K562 (cell line): ENCODE measurements at regions not wholly inside any gene's neighbourhood (a gene's known extent, or its start where the extent isn't known, plus 50 kb on each side); places are given as distances from the start of the nearest gene placed in this dataset.

Source experiments
- ATAC-seq: fragments of 200-7000 bp; cut with Tn5 transposase; 3 replicates; pipeline ENCODE4 v1.9.1; 2020; ENCODE audit warnings: moderate library complexity
- BruUV-seq: library from RNA; stranded (reverse); fragments of 400-500 nt; replicated peaks from 2 replicates; lab custom pipeline; 2021; lab: Mats Ljungman, UMichigan
- CTCF ChIA-PET: fragments of 300-600 bp; formaldehyde crosslinking; extraction: SDS; loops from one replicate; lab custom pipeline; 2021; ENCODE audit warnings: low intra/inter-chr PET ratio; lab: Yijun Ruan, JAX
- POLR2A ChIA-PET: fragments of 300-600, 350-650 bp; sonication (Branson Sonifier 250); formaldehyde crosslinking; extraction: SDS; loops from one replicate; lab custom pipeline; 2021; ENCODE audit warnings: antibody characterized with exemption, inconsistent platforms; lab: Yijun Ruan, JAX
- DNase-seq, 4 experiments: peaks; one replicate each; pipeline versions ENCODE4 v3.0.0 to v3.0.0-alpha.2; 2011 to 2018; ENCODE audit warnings: low spot score in 3 of 4, mixed read lengths in 3 of 4; ENCODE audit errors: extremely low read depth in 1 of 4
- FAIRE-seq: peaks from 2 replicates; lab custom pipeline; 2011; peaks lifted over from hg19 to GRCh38; lab: Jason Lieb, UNC
- H2AFZ ChIP-seq: 2 replicates; pipeline ENCODE4 v1.6.0; 2011; ENCODE audit warnings: low read depth, low read length, control low read depth, inconsistent platforms
- H3K27ac ChIP-seq: fragments of 200-600 bp; 3 replicates; pipeline ENCODE4 v1.8.0; 2011; ENCODE audit warnings: low read depth, mild to moderate bottlenecking, control low read depth, inconsistent platforms, low read length, moderate library complexity, mixed read lengths; ENCODE audit errors: extremely low read depth
- H3K27me3 ChIP-seq, 2 experiments: fragments of 300-600 bp in 1 of 2; 2 replicates in 1 of 2; 3 replicates in 1 of 2; pipeline versions ENCODE4 v1.6.0 to v1.8.0; 2011; ENCODE audit warnings: inconsistent platforms in 2 of 2, low read length in 2 of 2, mild to moderate bottlenecking in 1 of 2, mixed read lengths in 1 of 2, moderate library complexity in 1 of 2; ENCODE audit not compliant: control insufficient read depth in 2 of 2, insufficient read depth in 2 of 2
- H3K36me3 ChIP-seq: fragments of 300-600 bp; 3 replicates; pipeline ENCODE4 v1.8.0; 2011; ENCODE audit warnings: mild to moderate bottlenecking, low read length, inconsistent platforms; ENCODE audit not compliant: control insufficient read depth, insufficient read depth
- H3K4me1 ChIP-seq, 2 experiments: fragments of 200-600 bp in 1 of 2; replicated peaks in 1 of 2; 2 replicates in 1 of 2; 3 replicates in 1 of 2; pipeline versions ENCODE4 v1.5.1 to v1.8.0; 2011; ENCODE audit warnings: inconsistent platforms in 2 of 2, low read length in 2 of 2, mild to moderate bottlenecking in 1 of 2, mixed read lengths in 1 of 2, moderate library complexity in 1 of 2; ENCODE audit not compliant: control insufficient read depth in 2 of 2, insufficient read depth in 2 of 2
- H3K4me2 ChIP-seq: 2 replicates; pipeline ENCODE4 v1.6.1; 2011; ENCODE audit warnings: low read length, control low read depth, inconsistent platforms, mixed read lengths; ENCODE audit not compliant: insufficient read depth
- H3K4me3 ChIP-seq: fragments of 200-600 bp; sonication (generic), shearing (Covaris generic); 2 replicates; pipeline ENCODE4 v1.5.1; 2016; ENCODE audit warnings: control low read depth, inconsistent platforms
- H3K79me2 ChIP-seq: fragments of 200-600 bp; 3 replicates; pipeline ENCODE4 v1.8.0; 2011; ENCODE audit warnings: low read length, inconsistent platforms; ENCODE audit not compliant: control insufficient read depth, insufficient read depth
- H3K9ac ChIP-seq, 2 experiments: 2 replicates each; pipeline versions ENCODE4 v1.6.0 to v1.6.1; 2011; ENCODE audit warnings: low read depth in 2 of 2, low read length in 2 of 2, control low read depth in 1 of 2, inconsistent platforms in 1 of 2, mild to moderate bottlenecking in 1 of 2, mixed read lengths in 1 of 2; ENCODE audit not compliant: insufficient read depth in 1 of 2
- H3K9me1 ChIP-seq: one replicate; pipeline ENCODE4 v1.6.0; 2011; ENCODE audit warnings: inconsistent platforms, mild to moderate bottlenecking, low read length, moderate library complexity; ENCODE audit not compliant: control insufficient read depth, insufficient read depth
- H3K9me3 ChIP-seq: replicated peaks from 2 replicates; pipeline ENCODE4 v1.5.1; 2011; ENCODE audit warnings: low read depth, low read length, inconsistent platforms; ENCODE audit not compliant: control insufficient read depth, insufficient read depth
- H4K20me1 ChIP-seq: replicated peaks from 2 replicates; pipeline ENCODE4 v1.6.1; 2011; ENCODE audit warnings: low read length, inconsistent platforms, mixed read lengths; ENCODE audit not compliant: control insufficient read depth, insufficient read depth
- CHD1 ChIP-seq: fragments of 200-600 bp; sonication (generic); IDR thresholded peaks from one replicate; pipeline ENCODE4 v1.6.1; 2012; ENCODE audit warnings: mild to moderate bottlenecking, moderate library complexity, low read length, inconsistent platforms
- GABPB1 ChIP-seq: sonication (generic); formaldehyde crosslinking; IDR thresholded peaks from 2 replicates; pipeline ENCODE4 v1.8.0; 2022; ENCODE audit warnings: mild to moderate bottlenecking, missing genetic modification reagents
- HOXB6 ChIP-seq: fragments of 250-450 bp; sonication (Bioruptor Pico); IDR thresholded peaks from 2 replicates; pipeline ENCODE4 v1.5.1; 2022; ENCODE audit warnings: mild to moderate bottlenecking, borderline replicate concordance
- MXD1 ChIP-seq: fragments of 250-450 bp; sonication (Bioruptor Pico); IDR thresholded peaks from 2 replicates; pipeline ENCODE4 v1.8.0; 2021; ENCODE audit warnings: borderline replicate concordance, mild to moderate bottlenecking, moderate library complexity; ENCODE audit not compliant: poor library complexity, severe bottlenecking
- PHF8 ChIP-seq: fragments of 200-600 bp; sonication (generic); IDR thresholded peaks from 2 replicates; pipeline ENCODE4 v1.6.1; 2012; ENCODE audit warnings: mixed run types, mild to moderate bottlenecking, inconsistent platforms, low read length, moderate library complexity, borderline replicate concordance
- WHSC1 ChIP-seq: IDR thresholded peaks from one replicate; pipeline ENCODE4 v1.6.1; 2012; ENCODE audit warnings: low read length, control low read depth, inconsistent platforms
- YBX1 ChIP-seq: fragments of 450-650 bp; IDR thresholded peaks from 2 replicates; pipeline ENCODE4 v1.7.1; 2016; ENCODE audit warnings: mild to moderate bottlenecking
- ZNF121 ChIP-seq: sonication (generic); formaldehyde crosslinking; conservative IDR thresholded peaks from 2 replicates; pipeline ENCODE4 v1.8.0; 2022; ENCODE audit warnings: missing genetic modification reagents
- WGBS: fragments of 100-300 bp; shearing (Covaris generic); methylation state at CpG from one replicate; pipeline ENCODE4 v1.1.6; 2016; ENCODE audit warnings: low coverage, mixed read lengths; ENCODE audit not compliant: insufficient coverage; ENCODE audit errors: missing lambda C conversion rate; 5-methylcytosine and 5-hydroxymethylcytosine counted together
- in situ Hi-C: fragments of 300-500 bp; cut with MboI; formaldehyde crosslinking; loops from 4 replicates; pipeline ENCODE4 v1.15.0; 2018; ENCODE audit warnings: inconsistent platforms, mixed read lengths
- intact Hi-C: fragments of 100-400 bp; cut with micrococcal nuclease; formaldehyde crosslinking; loops from 2 replicates; pipeline ENCODE4 v1.14.2; 2022
- TF ChIP-seq, protein P1 (sequence below): fragments of 450-650 bp; IDR thresholded peaks from 2 replicates; pipeline ENCODE4 v1.7.1; 2018; ENCODE audit warnings: mild to moderate bottlenecking, low read depth; ENCODE audit not compliant: partially characterized antibody

DNA sequence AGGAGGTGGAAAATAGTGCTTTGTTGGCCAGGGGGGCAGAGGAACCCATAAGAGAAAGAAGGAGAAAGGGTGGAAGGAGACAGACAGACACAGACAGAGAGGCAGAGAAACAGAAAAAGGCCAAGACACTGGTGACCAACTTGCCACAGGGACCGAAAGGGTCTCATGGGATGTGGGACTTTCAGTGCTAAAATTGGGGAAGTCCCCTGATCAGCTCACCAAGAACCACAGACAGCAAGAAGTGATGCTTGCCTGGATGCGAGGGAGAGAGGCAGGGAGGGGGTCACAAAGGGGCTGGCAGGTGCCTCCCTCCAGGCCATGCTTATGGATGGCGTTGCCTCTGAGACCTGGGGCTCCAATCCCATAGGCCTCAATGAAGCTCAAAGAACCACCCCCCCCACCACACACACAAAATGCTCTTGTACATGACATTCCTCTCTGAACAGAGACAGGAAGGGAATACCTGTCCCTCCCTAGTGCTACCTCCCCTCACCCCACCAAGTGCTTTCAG lies 413.4 kb downstream of the MN1 start:
- no peaks in the 10 kb centered on the region for H3K36me3 ChIP-seq
- ChIA-PET POLR2A (no interaction called here), CTCF (no interaction called here)
- WGBS, result 0% methylated on average over 3 of the region's 3 CpGs
- BruUV-seq, result no TSS peak
- in situ Hi-C loops (no loop called here), intact Hi-C loops (no loop called here)
- H3K27me3 ChIP-seq, result peaks cover 0 to 13% of the 10 kb centered on the region in 2 experiments; a peak in 1 of 5 replicates
- H3K4me1 ChIP-seq, result no peaks in the 10 kb centered on the region
- no peak overlapping the region for H3K27ac ChIP-seq
- TF ChIP-seq CHD1 (no peak), ZNF121 (CRISPR knock-in tag) (no peak), YBX1 (no peak), WHSC1 (no peak), GABPB1 (no peak), HOXB6 (CRISPR knock-in tag) (no peak), PHF8 (no peak), MXD1 (no peak)
- TF ChIP-seq, protein P1, sequence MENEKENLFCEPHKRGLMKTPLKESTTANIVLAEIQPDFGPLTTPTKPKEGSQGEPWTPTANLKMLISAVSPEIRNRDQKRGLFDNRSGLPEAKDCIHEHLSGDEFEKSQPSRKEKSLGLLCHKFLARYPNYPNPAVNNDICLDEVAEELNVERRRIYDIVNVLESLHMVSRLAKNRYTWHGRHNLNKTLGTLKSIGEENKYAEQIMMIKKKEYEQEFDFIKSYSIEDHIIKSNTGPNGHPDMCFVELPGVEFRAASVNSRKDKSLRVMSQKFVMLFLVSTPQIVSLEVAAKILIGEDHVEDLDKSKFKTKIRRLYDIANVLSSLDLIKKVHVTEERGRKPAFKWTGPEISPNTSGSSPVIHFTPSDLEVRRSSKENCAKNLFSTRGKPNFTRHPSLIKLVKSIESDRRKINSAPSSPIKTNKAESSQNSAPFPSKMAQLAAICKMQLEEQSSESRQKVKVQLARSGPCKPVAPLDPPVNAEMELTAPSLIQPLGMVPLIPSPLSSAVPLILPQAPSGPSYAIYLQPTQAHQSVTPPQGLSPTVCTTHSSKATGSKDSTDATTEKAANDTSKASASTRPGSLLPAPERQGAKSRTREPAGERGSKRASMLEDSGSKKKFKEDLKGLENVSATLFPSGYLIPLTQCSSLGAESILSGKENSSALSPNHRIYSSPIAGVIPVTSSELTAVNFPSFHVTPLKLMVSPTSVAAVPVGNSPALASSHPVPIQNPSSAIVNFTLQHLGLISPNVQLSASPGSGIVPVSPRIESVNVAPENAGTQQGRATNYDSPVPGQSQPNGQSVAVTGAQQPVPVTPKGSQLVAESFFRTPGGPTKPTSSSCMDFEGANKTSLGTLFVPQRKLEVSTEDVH, result no peak
- H3K9me1 ChIP-seq, result no peaks in the 10 kb centered on the region
- ATAC-seq (no peak), DNase-seq (no peak), FAIRE-seq (no peak)
- no peaks in the 10 kb centered on the region for H3K9me3 ChIP-seq
- no peaks in the 10 kb centered on the region for H3K79me2 ChIP-seq
- no peak overlapping the region for H3K4me3 ChIP-seq
- no peak overlapping the region for H3K9ac ChIP-seq
- no peaks in the 10 kb centered on the region for H4K20me1 ChIP-seq
- H3K4me2 ChIP-seq, result no peak overlapping the region
- H2AFZ ChIP-seq, result no peak overlapping the region
